SJSA1 (cell line): ENCODE measurements at regions not wholly inside any gene's neighbourhood (a gene's known extent, or its start where the extent isn't known, plus 50 kb on each side); places are given as distances from the start of the nearest gene placed in this dataset.
A peak's percentile ranks its signal among the peaks of the same experiment; 100 is the strongest.

ENCODE experiments used
- DNase-seq, 2 experiments: peaks; one replicate each; pipeline ENCODE4 v3.0.0-alpha.2; 2015 to 2020; ENCODE audit warnings: low spot score in 2 of 2, low read depth in 1 of 2
- H3K27ac ChIP-seq: fragments of 250-450 bp; sonication (Bioruptor Pico); 2 replicates; pipeline ENCODE4 v1.5.1; 2020; ENCODE audit warnings: mild to moderate bottlenecking, moderate library complexity
- H3K27me3 ChIP-seq: fragments of 250-450 bp; sonication (Bioruptor Pico); replicated peaks from 2 replicates; pipeline ENCODE4 v1.5.1; 2020; ENCODE audit warnings: mild to moderate bottlenecking, moderate library complexity
- H3K36me3 ChIP-seq: fragments of 250-450 bp; sonication (Bioruptor Pico); 2 replicates; pipeline ENCODE4 v1.5.1; 2020; ENCODE audit warnings: mild to moderate bottlenecking
- H3K4me1 ChIP-seq: fragments of 250-450 bp; sonication (Bioruptor Pico); replicated peaks from 2 replicates; pipeline ENCODE4 v1.6.1; 2021; ENCODE audit warnings: mild to moderate bottlenecking
- H3K4me3 ChIP-seq: fragments of 250-450 bp; sonication (Bioruptor Pico); 2 replicates; pipeline ENCODE4 v1.5.1; 2020; ENCODE audit warnings: mild to moderate bottlenecking
- H3K9me3 ChIP-seq: fragments of 250-450 bp; sonication (Bioruptor Pico); replicated peaks from 2 replicates; pipeline ENCODE4 v1.5.1; 2020; ENCODE audit warnings: mild to moderate bottlenecking

- H3K27me3 ChIP-seq, result peaks cover 3% of the 10 kb centered on the region; the same call in 1 of the 2 replicates
- H3K4me3 ChIP-seq, result no peak overlapping the region
- H3K4me1 ChIP-seq, result no peaks in the 10 kb centered on the region
- H3K27ac ChIP-seq, result no peak overlapping the region
- no peaks in the 10 kb centered on the region for H3K36me3 ChIP-seq
- DNase-seq, result peak; percentile 45 to 78
- H3K9me3 ChIP-seq, result no peaks in the 10 kb centered on the region
These were observed 81.4 kb upstream of the PAPOLG start for GRCh38 chr2:60674524-60675165.

- no peaks in the 10 kb centered on the region for H3K9me3 ChIP-seq
- H3K4me1 ChIP-seq, result no peaks in the 10 kb centered on the region
- no peak for DNase-seq
- no peaks in the 10 kb centered on the region for H3K36me3 ChIP-seq
- H3K27me3 ChIP-seq, result peaks cover 3% of the 10 kb centered on the region; the same call in 1 of the 2 replicates
- no peak overlapping the region for H3K4me3 ChIP-seq
- H3K27ac ChIP-seq, result no peak overlapping the region
These were observed 80.8 kb upstream of the PAPOLG start for GRCh38 chr2:60675301-60675700.

GRCh38 chr2:60676706-60677330 is 79.2 kb upstream of the PAPOLG start:
- Histone ChIP-seq H3K4me1 (no peaks in the 10 kb centered on the region), H3K36me3 (no peaks in the 10 kb centered on the region), H3K4me3 (no peak overlapping the region), H3K27me3 (peaks cover 3% of the 10 kb centered on the region; the same call in 1 of the 2 replicates), H3K9me3 (no peaks in the 10 kb centered on the region), H3K27ac (no peak overlapping the region)
- DNase-seq, result no peak

DNA sequence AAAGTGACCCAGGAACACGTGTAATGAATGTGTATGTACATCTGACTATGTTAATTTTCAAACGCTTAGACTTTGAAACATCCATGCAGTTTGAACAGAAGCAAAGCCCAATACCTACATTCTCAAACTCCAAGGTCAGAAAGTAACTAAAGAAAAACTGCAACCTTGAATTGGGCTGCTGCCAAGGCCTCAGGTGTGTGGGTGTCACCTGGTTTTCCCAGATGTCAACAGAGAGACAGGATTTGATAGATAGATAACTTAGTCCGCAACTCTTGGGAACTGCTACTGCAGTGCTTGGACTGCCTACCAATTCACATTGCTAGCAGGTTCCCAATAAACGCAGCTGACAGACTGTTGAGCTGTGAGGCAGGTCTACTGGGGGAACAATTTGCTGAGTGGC is 78.7 kb upstream of the PAPOLG start:
- H3K9me3 ChIP-seq, result no peaks in the 10 kb centered on the region
- H3K4me3 ChIP-seq, result no peak overlapping the region
- no peaks in the 10 kb centered on the region for H3K4me1 ChIP-seq
- DNase-seq, result no peak
- peaks cover 3% of the 10 kb centered on the region; the same call in 1 of the 2 replicates for H3K27me3 ChIP-seq
- no peaks in the 10 kb centered on the region for H3K36me3 ChIP-seq
- H3K27ac ChIP-seq, result no peak overlapping the region

DNA sequence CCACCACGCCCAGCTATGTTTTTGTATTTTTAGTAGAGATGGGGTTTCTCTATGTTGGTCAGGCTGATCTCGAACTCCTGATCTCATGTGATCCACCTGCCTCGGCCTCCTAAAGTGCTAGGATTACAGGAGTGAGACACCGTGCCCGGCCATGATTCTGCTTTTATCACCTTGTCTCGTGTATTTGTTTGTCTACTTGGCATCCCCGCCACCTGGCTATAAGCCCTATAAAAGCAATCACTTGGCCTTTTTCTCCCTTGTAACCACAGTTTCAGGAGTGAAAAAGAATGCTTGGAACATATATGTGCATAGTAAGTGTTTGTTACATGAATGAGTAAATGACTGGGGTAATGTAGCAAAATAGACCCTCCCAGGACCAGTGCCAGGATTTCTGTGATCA is 77.5 kb upstream of the PAPOLG start:
- no peaks in the 10 kb centered on the region for H3K4me1 ChIP-seq
- H3K27me3 ChIP-seq, result peaks cover 3% of the 10 kb centered on the region; the same call in 1 of the 2 replicates
- H3K4me3 ChIP-seq, result no peak overlapping the region
- no peak for DNase-seq
- no peaks in the 10 kb centered on the region for H3K36me3 ChIP-seq
- no peak overlapping the region for H3K27ac ChIP-seq
- no peaks in the 10 kb centered on the region for H3K9me3 ChIP-seq

- Histone ChIP-seq H3K27me3 (peaks cover 3% of the 10 kb centered on the region; the same call in 1 of the 2 replicates), H3K36me3 (no peaks in the 10 kb centered on the region), H3K9me3 (no peaks in the 10 kb centered on the region), H3K4me1 (no peaks in the 10 kb centered on the region), H3K27ac (no peak overlapping the region), H3K4me3 (no peak overlapping the region)
- no peak for DNase-seq
These were observed 76.9 kb upstream of the PAPOLG start for GRCh38 chr2:60679036-60679780.

GRCh38 chr2:60693551-60693950 is 62.5 kb upstream of the PAPOLG start:
- Histone ChIP-seq H3K36me3 (no peaks in the 10 kb centered on the region), H3K4me3 (no peak overlapping the region), H3K27ac (no peak overlapping the region), H3K4me1 (no peaks in the 10 kb centered on the region), H3K27me3 (0 out of 2 replicates have a peak, but pooled peaks cover 10% of the 10 kb centered on the region), H3K9me3 (no peaks in the 10 kb centered on the region)
- no peak for DNase-seq

DNA sequence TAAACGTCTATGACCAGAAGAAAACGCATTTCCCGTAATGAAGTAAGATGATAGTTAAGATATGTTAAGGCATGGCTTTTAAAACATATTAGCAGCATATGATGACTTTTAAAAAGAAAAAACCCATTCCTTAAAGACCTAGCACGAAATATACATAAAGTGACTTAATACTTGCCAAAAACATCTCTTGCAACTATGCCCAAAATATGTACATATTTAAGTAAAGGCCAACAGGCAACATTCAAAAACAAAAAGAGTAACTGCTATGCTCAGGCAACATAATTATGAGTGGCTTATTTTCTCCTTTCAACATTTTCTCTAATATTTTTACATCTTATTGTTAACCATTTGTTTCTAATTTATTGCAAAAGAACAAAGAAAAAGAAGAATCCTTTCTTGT is 60.3 kb upstream of the PAPOLG start:
- Histone ChIP-seq H3K27ac (no peak overlapping the region), H3K27me3 (0 out of 2 replicates have a peak, but pooled peaks cover 10% of the 10 kb centered on the region), H3K4me1 (no peaks in the 10 kb centered on the region), H3K4me3 (no peak overlapping the region), H3K36me3 (no peaks in the 10 kb centered on the region), H3K9me3 (no peaks in the 10 kb centered on the region)
- no peak for DNase-seq

- H3K27ac ChIP-seq, result no peak overlapping the region
- no peak overlapping the region for H3K4me3 ChIP-seq
- H3K9me3 ChIP-seq, result no peaks in the 10 kb centered on the region
- no peaks in the 10 kb centered on the region for H3K36me3 ChIP-seq
- no peak for DNase-seq
- no peaks in the 10 kb centered on the region for H3K4me1 ChIP-seq
- H3K27me3 ChIP-seq, result no peaks in the 10 kb centered on the region
These were observed 56.5 kb upstream of the PAPOLG start for GRCh38 chr2:60699617-60700016.

DNA sequence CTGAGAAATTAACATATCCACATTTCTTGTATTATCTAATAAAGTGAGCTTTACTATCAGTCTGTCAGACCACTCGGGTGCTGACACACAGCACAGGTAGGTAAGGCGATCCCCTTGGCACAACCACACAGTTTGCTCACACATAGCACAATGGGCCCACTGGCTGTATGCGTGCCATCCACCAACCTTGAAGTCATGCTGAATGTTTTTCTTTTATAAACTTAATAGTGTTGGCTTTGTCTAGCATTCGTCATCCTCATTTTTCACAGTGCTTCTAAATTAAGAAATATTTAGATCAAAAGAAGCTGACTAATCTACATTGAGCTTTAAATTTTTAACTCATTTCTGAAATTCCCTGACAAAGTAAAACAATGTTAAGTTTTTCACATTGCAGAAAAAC is 50.0 kb upstream of the PAPOLG start:
- DNase-seq, result peak; percentile 60 to 69

More for the DNA sequence above, 50.0 kb upstream of the PAPOLG start:
- Histone ChIP-seq H3K4me3 (no peak overlapping the region), H3K36me3 (no peaks in the 10 kb centered on the region), H3K27ac (peak overlapping the region; percentile 45), H3K4me1 (peaks cover 20% of the 10 kb centered on the region), H3K9me3 (no peaks in the 10 kb centered on the region), H3K27me3 (no peaks in the 10 kb centered on the region)
